WTC11 (cell line): ENCODE measurements at regions not wholly inside any gene's neighbourhood (a gene's known extent, or its start where the extent isn't known, plus 50 kb on each side); places are given as distances from the start of the nearest gene placed in this dataset.

Experiments
- ATAC-seq: fragments of 200-7000 bp; cut with Tn5 transposase; 2 replicates; pipeline ENCODE4 v1.10.0; 2021; ENCODE audit warnings: mild to moderate bottlenecking, moderate library complexity
- CTCF ChIA-PET: fragments of 300-600 bp; sonication (Branson Sonifier 250); formaldehyde crosslinking; loops from one replicate; lab custom pipeline; 2021; ENCODE audit warnings: antibody characterized with exemption; lab: Charles Lee
- POLR2A ChIA-PET: fragments of 350-600 bp; sonication (Branson Sonifier 250); formaldehyde crosslinking; loops from one replicate; lab custom pipeline; 2021; ENCODE audit warnings: antibody characterized with exemption; lab: Charles Lee
- DNase-seq: peaks from one replicate; pipeline ENCODE4 v3.0.0; 2021; ENCODE audit warnings: low spot score
- H3K27ac Mint-ChIP-seq: 2 replicates; pipeline ENCODE4 v1.8.0; 2021; ENCODE audit warnings: mixed read lengths
- H3K27me3 Mint-ChIP-seq: 2 replicates; pipeline ENCODE4 v1.8.0; 2021; ENCODE audit warnings: low read depth, mild to moderate bottlenecking, moderate library complexity, mixed read lengths
- H3K36me3 Mint-ChIP-seq: 2 replicates; pipeline ENCODE4 v1.8.0; 2021; ENCODE audit warnings: mixed read lengths
- H3K4me1 Mint-ChIP-seq: 2 replicates; pipeline ENCODE4 v1.8.0; 2022; ENCODE audit warnings: mixed read lengths
- H3K4me3 Mint-ChIP-seq: 2 replicates; pipeline ENCODE4 v1.8.0; 2021; ENCODE audit warnings: mild to moderate bottlenecking, moderate library complexity, mixed read lengths
- H3K9me3 Mint-ChIP-seq: 2 replicates; pipeline ENCODE4 v1.8.0; 2021; ENCODE audit warnings: mixed read lengths
- AFF4 ChIP-seq: sonication (generic); formaldehyde crosslinking; IDR thresholded peaks from 2 replicates; pipeline ENCODE4 v1.8.1; 2023; ENCODE audit warnings: mild to moderate bottlenecking, missing genetic modification reagents, borderline replicate concordance
- CBFB ChIP-seq: sonication (generic); formaldehyde crosslinking; IDR thresholded peaks from 2 replicates; pipeline ENCODE4 v1.8.1; 2022; ENCODE audit warnings: mild to moderate bottlenecking, low read depth, missing genetic modification reagents
- CREB1 ChIP-seq: sonication (generic); formaldehyde crosslinking; IDR thresholded peaks from 2 replicates; pipeline ENCODE4 v1.8.0; 2023; ENCODE audit warnings: mild to moderate bottlenecking, missing genetic modification reagents
- ESRRA ChIP-seq: sonication (generic); formaldehyde crosslinking; IDR thresholded peaks from 2 replicates; pipeline ENCODE4 v1.8.1; 2022; ENCODE audit warnings: mild to moderate bottlenecking, missing genetic modification reagents, borderline replicate concordance
- GABPB1 ChIP-seq: sonication (generic); formaldehyde crosslinking; IDR thresholded peaks from 2 replicates; pipeline ENCODE4 v1.8.1; 2023; ENCODE audit warnings: mild to moderate bottlenecking, missing genetic modification reagents
- GRHL2 ChIP-seq: fragments of 250-450 bp; sonication (Bioruptor Pico); IDR thresholded peaks from 2 replicates; pipeline ENCODE4 v1.8.0; 2022; ENCODE audit warnings: mild to moderate bottlenecking, moderate library complexity; ENCODE audit not compliant: insufficient replicate concordance, severe bottlenecking
- GTF2I ChIP-seq: fragments of 250-450 bp; sonication (Bioruptor Pico); conservative IDR thresholded peaks from 2 replicates; pipeline ENCODE4 v1.4.0; 2021; ENCODE audit warnings: mild to moderate bottlenecking
- MAX ChIP-seq: sonication (generic); formaldehyde crosslinking; IDR thresholded peaks from 2 replicates; pipeline ENCODE4 v1.8.0; 2022; ENCODE audit warnings: mild to moderate bottlenecking, missing genetic modification reagents
- NR2C2 ChIP-seq: sonication (generic); formaldehyde crosslinking; IDR thresholded peaks from 2 replicates; pipeline ENCODE4 v1.8.0; 2022; ENCODE audit warnings: mild to moderate bottlenecking, missing genetic modification reagents
- RELA ChIP-seq: sonication (generic); formaldehyde crosslinking; IDR thresholded peaks from 2 replicates; pipeline ENCODE4 v1.8.1; 2022; ENCODE audit warnings: missing genetic modification reagents, mild to moderate bottlenecking, borderline replicate concordance
- SMAD3 ChIP-seq: sonication (generic); formaldehyde crosslinking; IDR thresholded peaks from 2 replicates; pipeline ENCODE4 v1.8.0; 2022; ENCODE audit warnings: missing genetic modification reagents, mild to moderate bottlenecking, borderline replicate concordance
- SP1 ChIP-seq: sonication (generic); formaldehyde crosslinking; conservative IDR thresholded peaks from 2 replicates; pipeline ENCODE4 v1.8.1; 2022; ENCODE audit warnings: missing genetic modification reagents
- ZNF138 ChIP-seq: sonication (generic); formaldehyde crosslinking; conservative IDR thresholded peaks from 2 replicates; pipeline ENCODE4 v1.8.1; 2022; ENCODE audit warnings: mild to moderate bottlenecking, moderate library complexity, missing genetic modification reagents
- ZNF219 ChIP-seq: sonication (generic); formaldehyde crosslinking; IDR thresholded peaks from 2 replicates; pipeline ENCODE4 v1.8.0; 2023; ENCODE audit warnings: missing genetic modification reagents, mild to moderate bottlenecking, borderline replicate concordance
- ZNF281 ChIP-seq: sonication (generic); formaldehyde crosslinking; IDR thresholded peaks from 2 replicates; pipeline ENCODE4 v1.8.0; 2023; ENCODE audit warnings: mild to moderate bottlenecking, missing genetic modification reagents
- ZNF532 ChIP-seq: fragments of 250-450 bp; sonication (Bioruptor Pico); IDR thresholded peaks from 2 replicates; pipeline ENCODE4 v1.9.0; 2021; ENCODE audit warnings: mild to moderate bottlenecking, borderline replicate concordance
- TF ChIP-seq, protein P1 (sequence below): sonication (generic); formaldehyde crosslinking; IDR thresholded peaks from 2 replicates; pipeline ENCODE4 v1.8.0; 2022; ENCODE audit warnings: mild to moderate bottlenecking, missing genetic modification reagents
- TF ChIP-seq, protein P2 (sequence below): sonication (generic); formaldehyde crosslinking; IDR thresholded peaks from 2 replicates; pipeline ENCODE4 v1.8.1; 2022; ENCODE audit warnings: mild to moderate bottlenecking, moderate library complexity, missing genetic modification reagents
- TF ChIP-seq, protein P3 (sequence below): sonication (generic); formaldehyde crosslinking; IDR thresholded peaks from 2 replicates; pipeline ENCODE4 v1.8.1; 2023; ENCODE audit warnings: mild to moderate bottlenecking, moderate library complexity, missing genetic modification reagents

- Mint-ChIP-seq H3K4me1 (peaks cover 17% of the 10 kb centered on the region), H3K4me3 (no peak overlapping the region), H3K9me3 (peaks cover 8% of the 10 kb centered on the region), H3K27me3 (no peaks in the 10 kb centered on the region)
- DNase-seq (no peak), ATAC-seq (no peak)
- no peak for TF ChIP-seq GRHL2 (CRISPR knock-in tag)
- TF ChIP-seq MAX (CRISPR knock-in tag), result no peak
- TF ChIP-seq, protein P1, sequence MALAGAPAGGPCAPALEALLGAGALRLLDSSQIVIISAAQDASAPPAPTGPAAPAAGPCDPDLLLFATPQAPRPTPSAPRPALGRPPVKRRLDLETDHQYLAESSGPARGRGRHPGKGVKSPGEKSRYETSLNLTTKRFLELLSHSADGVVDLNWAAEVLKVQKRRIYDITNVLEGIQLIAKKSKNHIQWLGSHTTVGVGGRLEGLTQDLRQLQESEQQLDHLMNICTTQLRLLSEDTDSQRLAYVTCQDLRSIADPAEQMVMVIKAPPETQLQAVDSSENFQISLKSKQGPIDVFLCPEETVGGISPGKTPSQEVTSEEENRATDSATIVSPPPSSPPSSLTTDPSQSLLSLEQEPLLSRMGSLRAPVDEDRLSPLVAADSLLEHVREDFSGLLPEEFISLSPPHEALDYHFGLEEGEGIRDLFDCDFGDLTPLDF, result no peak
- no peak for TF ChIP-seq ZNF219
- no peak for TF ChIP-seq RELA
- no peak for TF ChIP-seq AFF4 (CRISPR knock-in tag)
- no peak for TF ChIP-seq ESRRA (CRISPR knock-in tag)
- TF ChIP-seq CBFB (CRISPR knock-in tag), result no peak
- no peak for TF ChIP-seq SP1 (CRISPR knock-in tag)
- no peak for TF ChIP-seq SMAD3 (CRISPR knock-in tag)
- TF ChIP-seq GABPB1 (CRISPR knock-in tag), result no peak
- no peak for TF ChIP-seq GTF2I (CRISPR knock-in tag)
- no peak for TF ChIP-seq ZNF532 (CRISPR knock-in tag)
- no peak for TF ChIP-seq ZNF281 (CRISPR knock-in tag)
- TF ChIP-seq ZNF138 (CRISPR knock-in tag), result no peak
- no peak for TF ChIP-seq CREB1
- TF ChIP-seq, protein P2, sequence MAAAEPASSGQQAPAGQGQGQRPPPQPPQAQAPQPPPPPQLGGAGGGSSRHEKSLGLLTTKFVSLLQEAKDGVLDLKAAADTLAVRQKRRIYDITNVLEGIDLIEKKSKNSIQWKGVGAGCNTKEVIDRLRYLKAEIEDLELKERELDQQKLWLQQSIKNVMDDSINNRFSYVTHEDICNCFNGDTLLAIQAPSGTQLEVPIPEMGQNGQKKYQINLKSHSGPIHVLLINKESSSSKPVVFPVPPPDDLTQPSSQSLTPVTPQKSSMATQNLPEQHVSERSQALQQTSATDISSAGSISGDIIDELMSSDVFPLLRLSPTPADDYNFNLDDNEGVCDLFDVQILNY (CRISPR knock-in tag), result no peak
- TF ChIP-seq, protein P3, sequence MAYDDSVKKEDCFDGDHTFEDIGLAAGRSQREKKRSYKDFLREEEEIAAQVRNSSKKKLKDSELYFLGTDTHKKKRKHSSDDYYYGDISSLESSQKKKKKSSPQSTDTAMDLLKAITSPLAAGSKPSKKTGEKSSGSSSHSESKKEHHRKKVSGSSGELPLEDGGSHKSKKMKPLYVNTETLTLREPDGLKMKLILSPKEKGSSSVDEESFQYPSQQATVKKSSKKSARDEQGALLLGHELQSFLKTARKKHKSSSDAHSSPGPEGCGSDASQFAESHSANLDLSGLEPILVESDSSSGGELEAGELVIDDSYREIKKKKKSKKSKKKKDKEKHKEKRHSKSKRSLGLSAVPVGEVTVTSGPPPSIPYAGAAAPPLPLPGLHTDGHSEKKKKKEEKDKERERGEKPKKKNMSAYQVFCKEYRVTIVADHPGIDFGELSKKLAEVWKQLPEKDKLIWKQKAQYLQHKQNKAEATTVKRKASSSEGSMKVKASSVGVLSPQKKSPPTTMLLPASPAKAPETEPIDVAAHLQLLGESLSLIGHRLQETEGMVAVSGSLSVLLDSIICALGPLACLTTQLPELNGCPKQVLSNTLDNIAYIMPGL (CRISPR knock-in tag), result no peak
- TF ChIP-seq NR2C2 (CRISPR knock-in tag), result no peak
- TF ChIP-seq, all 79 proteins: peak for 0
- ChIA-PET POLR2A (interaction anchor here (0.7 kb wide), 1 partner anchor 55 kb away, joined by 3 read pairs; no protein-coding TSS in a partner anchor), CTCF (no interaction called here)
- peaks cover 6% of the 10 kb centered on the region for H3K36me3 Mint-ChIP-seq
- no peak overlapping the region for H3K27ac Mint-ChIP-seq
These were observed 123.2 kb downstream of the SNAPC1 start for GRCh38 chr14:61885203-61885961.
